HG02798 (cell line): ENCODE measurements at regions not wholly inside any gene's neighbourhood (a gene's known extent, or its start where the extent isn't known, plus 50 kb on each side); places are given as distances from the start of the nearest gene placed in this dataset.
"Not testable (repeated sequence)": the region's sequence is repeated elsewhere in the genome, so short reads cannot be mapped to it uniquely, and the experiment has no call there.

Source experiments
- ATAC-seq: cut with Tn5 transposase; IDR thresholded peaks from one replicate; pipeline ENCODE4 v1.9.1; 2021; ENCODE audit warnings: mild to moderate bottlenecking; ENCODE audit not compliant: unreplicated experiment, poor library complexity

- ATAC-seq: no peak
These were observed 178.5 kb upstream of the P2RY1 start for GRCh38 chr3:152656214-152656971.

GRCh38 chr3:152656972-152657355 lies 178.0 kb upstream of the P2RY1 start:
- no peak for ATAC-seq

GRCh38 chr3:152658977-152659720 lies 175.8 kb upstream of the P2RY1 start:
- no peak for ATAC-seq

DNA sequence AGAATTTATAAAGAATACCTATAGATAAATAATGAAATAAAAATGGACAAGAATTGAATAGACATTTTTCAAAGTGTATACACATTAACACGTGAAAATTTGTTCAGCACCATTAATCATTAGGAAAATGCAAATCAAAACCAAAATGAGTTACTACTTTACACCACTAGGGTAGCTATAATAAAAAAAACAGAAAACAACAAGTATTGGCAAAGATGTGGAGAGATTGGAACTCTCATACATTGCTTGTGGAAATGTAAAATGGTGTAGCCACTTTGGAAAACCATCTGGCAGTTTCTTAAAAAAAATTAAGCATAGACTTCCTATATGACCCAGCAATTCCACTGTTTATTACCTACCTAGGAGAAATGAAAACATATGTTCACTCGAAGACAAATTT lies 172.8 kb upstream of the P2RY1 start:
- ATAC-seq: no peak

- no peak for ATAC-seq
These were observed 170.2 kb upstream of the P2RY1 start for GRCh38 chr3:152664766-152665165.

- ATAC-seq: no peak
These were observed 167.7 kb upstream of the P2RY1 start for GRCh38 chr3:152667267-152667666.

DNA sequence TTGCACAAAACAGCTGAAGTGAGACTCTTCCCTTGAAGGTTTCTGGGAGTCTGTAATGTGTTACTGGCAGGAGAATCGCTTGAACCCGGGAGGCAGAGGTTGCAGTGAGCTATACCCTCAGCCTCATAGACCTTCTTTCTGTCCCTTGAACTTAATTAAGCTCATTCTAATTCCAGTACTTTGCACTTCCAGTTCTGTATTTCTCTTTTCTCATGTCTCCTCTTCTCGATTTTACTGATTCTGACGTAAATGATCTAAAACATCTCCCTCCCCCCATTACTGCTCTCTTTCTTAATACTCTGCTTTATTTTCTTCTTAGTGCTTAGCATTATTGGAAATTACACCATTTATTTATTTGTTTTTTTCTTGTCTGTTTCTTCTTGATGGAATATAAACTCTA lies 165.4 kb upstream of the P2RY1 start:
- no peak for ATAC-seq

GRCh38 chr3:152671446-152672319 lies 163.2 kb upstream of the P2RY1 start:
- no peak for ATAC-seq

- no peak for ATAC-seq
These were observed 162.6 kb upstream of the P2RY1 start for GRCh38 chr3:152672320-152672649.

DNA sequence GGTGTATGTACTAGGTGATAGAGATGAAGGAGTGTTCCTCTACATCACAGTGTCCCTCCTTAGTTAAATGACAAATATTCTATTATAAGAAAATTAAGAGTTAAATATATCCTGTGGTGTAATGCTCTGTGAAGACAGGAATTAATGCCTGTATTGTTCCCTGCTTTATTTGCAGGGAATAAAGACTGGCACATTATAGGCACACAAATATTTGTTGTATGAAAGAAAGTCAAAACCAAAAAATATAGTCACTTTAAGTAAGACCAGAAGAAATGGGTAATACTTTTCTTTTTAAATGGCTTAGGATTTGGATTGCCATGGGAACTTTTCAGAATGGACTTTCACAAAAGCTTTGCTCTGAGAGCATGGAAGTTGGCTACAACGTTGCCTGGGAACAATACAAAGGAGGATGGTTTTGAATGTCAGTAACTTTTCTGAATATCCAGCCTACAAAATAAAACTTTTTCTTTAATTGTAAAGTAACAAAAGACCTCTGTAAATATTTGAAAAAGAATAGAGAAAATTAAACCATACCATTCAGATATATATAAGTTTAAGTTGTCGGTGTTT lies 158.0 kb upstream of the P2RY1 start:
- ATAC-seq: no peak

- no peak for ATAC-seq
These were observed 157.4 kb upstream of the P2RY1 start for GRCh38 chr3:152677491-152677890.

- no peak for ATAC-seq
These were observed 152.5 kb upstream of the P2RY1 start for GRCh38 chr3:152682477-152682876.

DNA sequence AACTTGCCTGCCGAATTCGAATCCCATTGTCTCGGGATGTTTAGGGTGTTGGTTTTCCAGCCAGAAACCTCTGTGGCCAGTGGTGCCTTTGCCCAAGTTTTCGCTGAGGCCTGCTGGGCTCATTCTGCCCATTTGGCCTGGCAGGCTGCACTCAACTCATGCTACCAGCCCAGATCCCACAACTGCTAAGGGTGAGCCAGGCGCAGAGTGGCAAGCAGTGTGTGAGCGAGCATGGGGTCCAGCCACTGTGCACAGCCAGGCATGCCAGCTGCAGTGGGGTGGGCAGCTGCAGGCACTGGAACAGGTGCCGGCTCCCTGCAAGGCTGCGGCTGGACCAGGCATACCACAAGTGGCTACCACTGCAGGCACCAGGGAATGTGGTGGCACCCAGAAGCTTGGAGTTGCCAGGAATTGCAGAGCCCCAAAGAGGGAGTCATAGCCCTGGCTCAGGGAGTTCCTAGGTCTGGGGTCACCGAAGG lies 151.4 kb upstream of the P2RY1 start:
- no peak for ATAC-seq

DNA sequence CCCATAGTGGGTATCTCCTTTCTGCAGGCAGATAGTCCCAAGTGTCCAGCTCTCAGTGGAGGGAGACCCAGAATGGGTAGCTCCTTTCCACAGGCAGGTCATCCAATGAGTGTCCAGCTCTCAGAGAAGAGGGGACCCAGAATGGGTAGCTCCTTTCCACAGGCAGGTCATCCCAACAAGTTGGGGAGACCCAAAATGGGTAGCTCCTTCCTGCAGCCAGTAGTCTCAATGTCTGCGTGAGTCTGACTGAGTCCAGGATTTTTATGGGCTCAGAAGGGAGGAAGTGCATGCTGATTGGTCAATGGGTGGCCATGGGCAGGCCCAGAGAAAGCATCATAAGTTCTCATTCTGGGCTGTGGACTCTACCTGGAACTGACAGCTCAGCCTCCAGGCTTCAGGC lies 150.7 kb upstream of the P2RY1 start:
- ATAC-seq: no peak

DNA sequence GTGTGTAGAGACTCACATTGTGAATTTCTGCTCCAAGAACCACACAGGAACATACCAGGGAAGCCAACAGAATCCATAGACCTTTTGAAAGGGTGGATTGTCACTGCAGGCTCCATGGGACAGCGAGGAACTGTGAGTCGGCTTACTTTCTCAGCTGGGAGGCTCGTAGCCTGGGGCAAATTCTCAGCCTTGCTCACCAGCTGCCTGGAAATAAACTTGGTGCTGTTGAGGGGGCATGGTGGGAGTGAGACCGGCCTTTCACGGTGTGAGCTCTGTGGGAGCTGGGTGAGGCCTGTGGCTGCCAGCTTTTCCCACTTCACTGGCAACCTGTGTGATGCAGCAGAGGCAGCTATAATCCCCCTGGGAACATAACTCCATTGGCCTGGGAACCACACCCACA lies 146.6 kb upstream of the P2RY1 start:
- no peak for ATAC-seq

- not testable (repeated sequence) for ATAC-seq
These were observed 142.6 kb upstream of the P2RY1 start for GRCh38 chr3:152692326-152692725.

GRCh38 chr3:152693521-152694250 lies 141.2 kb upstream of the P2RY1 start:
- ATAC-seq: not testable (repeated sequence)

DNA sequence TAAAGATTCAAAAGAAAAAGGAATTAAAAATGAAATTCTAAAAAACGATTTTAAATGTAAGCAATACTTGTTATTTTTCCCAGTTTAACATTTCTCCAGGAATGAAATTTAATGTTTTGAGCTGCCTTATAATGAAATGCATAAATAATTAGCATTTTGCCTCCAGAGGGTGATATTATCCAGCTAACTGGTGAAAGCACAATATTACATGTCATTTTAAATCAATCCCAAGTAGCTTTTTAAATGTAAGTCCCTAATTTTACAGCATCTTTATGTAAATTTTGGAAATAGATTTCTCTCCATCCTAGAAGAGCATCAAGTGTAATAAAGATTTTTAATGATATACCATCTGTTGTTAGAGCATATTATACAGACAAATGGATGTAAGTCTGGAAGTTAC lies 139.1 kb upstream of the P2RY1 start:
- no peak for ATAC-seq

DNA sequence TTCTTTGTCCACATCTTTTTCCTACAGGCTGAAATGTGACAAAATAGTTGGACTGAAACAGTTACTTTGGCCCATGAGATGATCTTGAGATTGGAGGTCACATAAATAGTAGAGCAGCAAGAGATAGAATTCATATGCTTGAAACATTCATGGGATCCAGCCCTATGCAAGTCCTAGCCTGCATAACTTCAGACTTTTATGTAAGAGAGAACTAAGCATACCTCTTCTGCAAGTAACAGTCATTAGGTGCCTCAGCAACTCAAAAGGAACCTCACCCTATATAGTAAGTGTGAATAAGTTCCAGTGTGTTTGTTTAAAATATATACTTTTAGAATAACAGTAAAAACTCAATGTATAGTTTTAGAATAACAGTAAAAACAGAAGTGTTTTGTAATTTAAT lies 138.0 kb upstream of the P2RY1 start:
- no peak for ATAC-seq
